ENCODE measurements at regions not wholly inside any gene's neighbourhood (a gene's known extent, or its start where the extent isn't known, plus 50 kb on each side); places are given as distances from the start of the nearest gene placed in this dataset.
"Not testable (repeated sequence)": the region's sequence is repeated elsewhere in the genome, so short reads cannot be mapped to it uniquely, and the experiment has no call there.

DNA sequence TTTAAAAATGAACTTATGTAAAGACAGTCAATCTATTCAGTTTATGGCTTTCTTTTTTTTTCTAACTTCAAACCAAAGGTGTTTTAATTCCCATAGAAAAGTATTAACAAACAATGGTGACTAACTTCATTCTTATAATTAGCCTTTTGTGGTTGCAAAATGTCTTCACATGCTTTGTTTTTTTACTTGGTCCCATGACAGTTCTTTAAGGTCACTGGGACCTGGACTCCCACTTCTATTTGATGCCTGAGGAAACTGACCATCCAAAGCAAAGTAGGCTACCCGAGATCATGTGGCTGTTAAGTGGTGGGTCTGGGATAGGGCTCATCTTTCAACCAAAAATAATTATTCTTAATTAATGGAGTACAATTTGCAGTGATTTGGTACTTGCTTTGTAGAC is 74.6 kb upstream of the CDC42EP3 start:
- H3K4me3 Mint-ChIP-seq, H3K27me3 Mint-ChIP-seq: not testable (repeated sequence)

DNA sequence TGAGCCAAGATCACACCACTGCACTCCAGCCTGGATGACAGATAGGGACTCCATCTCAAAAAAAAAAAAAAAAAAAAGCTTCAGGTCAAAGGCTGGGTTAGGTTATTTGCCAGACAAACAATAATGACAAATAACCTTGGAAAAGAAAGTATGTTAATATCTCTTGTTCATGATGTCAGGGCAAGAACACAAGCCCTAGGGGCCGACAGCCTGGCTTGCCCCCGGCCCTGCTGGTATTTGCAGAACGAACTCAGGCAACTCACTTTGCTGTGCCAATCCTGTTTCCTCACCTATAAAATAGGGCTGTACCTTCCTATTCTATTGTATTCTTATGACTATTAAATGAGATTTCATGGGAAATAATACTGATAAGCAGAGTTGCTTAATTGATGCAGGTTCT is 75.4 kb upstream of the CDC42EP3 start:
- no peaks in the 10 kb centered on the region for H3K9me3 Mint-ChIP-seq
- ATAC-seq (no peak), DNase-seq (ENCODE audit: low spot score) (no peak)
- H3K4me3 Mint-ChIP-seq, result no peak overlapping the region
- H3K4me1 Mint-ChIP-seq (ENCODE audit: low read depth in 2 of 2), result peaks cover 0 to 6% of the 10 kb centered on the region in 2 donors
- peaks cover 0 to 2% of the 10 kb centered on the region in 2 donors for H3K27me3 Mint-ChIP-seq
- no peaks in the 10 kb centered on the region for H3K36me3 Mint-ChIP-seq
- H3K27ac Mint-ChIP-seq, result no peak overlapping the region

More for the DNA sequence above, 74.6 kb upstream of the CDC42EP3 start:
- not testable (repeated sequence) for H3K27ac Mint-ChIP-seq; H3K36me3 Mint-ChIP-seq; ATAC-seq; DNase-seq (ENCODE audit: low spot score); H3K9me3 Mint-ChIP-seq; H3K4me1 Mint-ChIP-seq (ENCODE audit: low read depth in 2 of 2)

DNA sequence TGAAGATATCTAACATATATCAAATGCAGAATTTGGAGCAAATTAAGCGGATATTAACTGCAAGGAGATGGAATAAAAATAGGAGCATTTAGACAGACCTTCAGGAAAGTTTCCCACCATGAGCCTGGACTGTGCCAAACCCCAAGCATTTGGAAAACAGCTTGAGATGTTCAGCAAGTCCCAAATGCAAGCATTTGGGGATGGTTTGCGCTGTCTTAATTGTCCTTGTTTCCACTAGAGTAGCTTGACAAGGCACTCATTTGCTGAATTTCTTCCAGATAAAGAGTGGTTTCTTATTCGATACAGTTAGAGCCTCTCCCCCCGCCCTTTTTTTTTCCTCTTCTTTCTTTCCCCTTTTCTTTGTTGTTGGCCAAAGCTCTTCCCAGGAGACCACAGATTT is 77.1 kb upstream of the CDC42EP3 start:
- Mint-ChIP-seq H3K4me3 (no peak overlapping the region), H3K27ac (no peak overlapping the region), H3K4me1 (ENCODE audit: low read depth in 2 of 2) (peaks cover 0 to 4% of the 10 kb centered on the region in 2 donors), H3K36me3 (no peaks in the 10 kb centered on the region), H3K9me3 (no peaks in the 10 kb centered on the region), H3K27me3 (no peaks in the 10 kb centered on the region)
- no peak for ATAC-seq
- DNase-seq (ENCODE audit: low spot score), result no peak

DNA sequence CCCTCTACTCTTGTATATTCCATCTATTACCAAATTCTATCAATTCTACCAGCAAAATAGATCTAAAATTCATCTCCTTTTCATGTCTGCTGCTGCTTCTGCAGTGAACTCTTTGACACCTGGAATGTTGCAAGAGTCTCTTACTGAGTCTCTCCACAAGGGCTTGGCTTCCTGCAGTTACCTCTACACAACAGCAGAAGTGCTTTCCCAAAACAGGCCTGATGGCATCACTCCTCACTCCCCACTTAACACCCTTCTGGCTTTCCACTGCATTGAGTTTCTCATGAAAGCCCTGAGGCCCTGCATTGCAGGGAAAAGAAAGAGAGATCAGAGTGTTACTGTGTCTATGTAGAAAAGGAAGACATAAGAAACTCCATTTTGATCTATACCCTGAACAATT is 78.8 kb upstream of the CDC42EP3 start:
- H3K36me3 Mint-ChIP-seq; H3K4me3 Mint-ChIP-seq; H3K4me1 Mint-ChIP-seq (ENCODE audit: low read depth in 2 of 2); H3K9me3 Mint-ChIP-seq; ATAC-seq; DNase-seq (ENCODE audit: low spot score); H3K27ac Mint-ChIP-seq; H3K27me3 Mint-ChIP-seq: not testable (repeated sequence)

DNA sequence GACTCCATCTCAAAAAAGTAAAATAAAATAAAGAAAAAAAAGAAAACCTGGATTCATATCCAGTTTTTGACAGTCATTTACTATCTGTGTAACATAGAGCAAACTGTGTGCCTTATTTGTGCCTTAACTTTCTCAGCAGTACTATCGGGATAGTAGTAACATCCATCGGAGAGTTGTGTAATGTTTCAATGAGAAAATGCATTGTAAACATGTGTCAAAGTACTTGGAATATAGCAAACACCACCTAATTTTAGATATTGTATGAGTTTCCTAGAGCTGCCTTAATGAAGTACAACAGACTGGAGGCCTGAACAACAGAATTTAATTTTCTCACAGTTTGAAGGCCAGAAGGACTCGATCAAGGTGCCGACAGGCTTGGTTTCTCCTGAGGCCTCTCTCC is 81.3 kb upstream of the CDC42EP3 start:
- H3K4me1 Mint-ChIP-seq (ENCODE audit: low read depth in 2 of 2), result peaks cover 0 to 4% of the 10 kb centered on the region in 2 donors
- DNase-seq (ENCODE audit: low spot score) (no peak), ATAC-seq (no peak)
- no peak overlapping the region for H3K27ac Mint-ChIP-seq
- no peak overlapping the region for H3K4me3 Mint-ChIP-seq
- H3K36me3 Mint-ChIP-seq, result no peaks in the 10 kb centered on the region
- no peaks in the 10 kb centered on the region for H3K27me3 Mint-ChIP-seq
- no peaks in the 10 kb centered on the region for H3K9me3 Mint-ChIP-seq

DNA sequence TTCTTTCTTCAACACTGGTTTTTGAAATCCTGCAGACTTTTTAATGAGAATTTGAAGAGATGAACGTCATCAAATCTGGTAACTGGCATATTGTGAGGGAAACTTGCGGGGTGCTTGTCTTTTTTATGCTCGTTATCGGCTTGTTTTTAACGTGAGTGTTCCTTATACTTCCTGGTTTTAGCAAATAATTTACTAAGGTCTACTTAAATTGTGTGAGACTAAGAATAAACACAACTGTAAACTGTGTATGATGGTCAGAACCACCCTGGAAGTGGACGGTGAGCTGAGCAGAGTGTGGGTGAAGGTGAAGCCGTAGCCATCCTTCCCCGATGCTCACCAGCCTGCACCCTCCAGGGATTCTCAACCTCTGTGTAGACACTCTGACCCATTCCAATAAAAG is 82.3 kb upstream of the CDC42EP3 start:
- H3K4me1 Mint-ChIP-seq (ENCODE audit: low read depth in 2 of 2), result peaks cover 0 to 4% of the 10 kb centered on the region in 2 donors
- H3K27ac Mint-ChIP-seq, result no peak overlapping the region
- H3K4me3 Mint-ChIP-seq, result no peak overlapping the region
- H3K9me3 Mint-ChIP-seq, result no peaks in the 10 kb centered on the region
- H3K36me3 Mint-ChIP-seq, result no peaks in the 10 kb centered on the region
- H3K27me3 Mint-ChIP-seq, result no peaks in the 10 kb centered on the region
- no peak for ATAC-seq
- DNase-seq (ENCODE audit: low spot score), result no peak

DNA sequence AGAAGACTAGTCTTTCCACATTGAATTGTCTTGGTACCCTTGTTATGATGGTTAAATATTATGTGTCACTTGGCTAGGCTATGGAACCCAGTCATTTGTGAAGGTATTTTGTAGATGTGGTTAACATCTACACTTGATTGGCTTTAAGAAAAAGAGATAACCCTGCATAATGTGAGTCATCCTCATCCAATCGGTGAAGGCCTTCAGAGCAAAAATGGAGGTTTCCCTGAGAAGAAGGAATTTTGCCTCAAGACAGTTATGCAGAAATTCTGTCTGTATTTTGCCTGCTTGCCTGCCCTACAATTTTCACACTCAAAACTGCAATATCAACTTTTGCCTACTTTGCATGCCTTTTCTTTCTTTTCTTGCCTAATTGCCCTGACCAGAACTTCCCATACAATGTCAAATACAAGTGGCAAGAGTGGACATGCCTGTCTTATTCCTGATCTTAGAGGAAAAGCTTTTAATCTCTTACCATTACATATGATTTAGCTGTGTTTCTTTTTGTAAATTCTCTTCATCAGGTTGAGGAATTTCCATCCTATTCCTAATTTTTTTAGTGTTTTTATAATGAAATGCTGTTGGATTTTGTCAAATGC is 84.6 kb upstream of the CDC42EP3 start:
- not testable (repeated sequence) for H3K4me3 Mint-ChIP-seq

DNA sequence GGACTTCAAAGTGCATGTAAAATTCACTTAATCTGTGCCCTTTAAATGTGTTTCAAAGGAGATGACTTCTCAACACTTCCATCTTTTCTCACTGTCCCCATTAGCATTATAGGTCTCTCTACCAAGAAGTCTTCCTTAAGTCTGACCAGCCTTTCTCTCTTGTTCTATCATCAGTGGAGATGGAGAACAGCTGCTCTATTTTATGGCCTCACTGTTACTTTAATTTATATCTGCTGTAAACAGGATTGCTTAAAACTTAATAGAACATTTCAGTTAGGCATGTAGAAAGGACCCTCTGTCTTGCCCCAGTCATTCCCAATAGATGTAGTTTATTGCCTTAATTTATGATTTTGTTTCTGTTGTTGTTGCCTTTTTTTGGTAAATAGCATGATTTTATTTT is 86.0 kb upstream of the CDC42EP3 start:
- not testable (repeated sequence) for H3K27me3 Mint-ChIP-seq; H3K4me1 Mint-ChIP-seq (ENCODE audit: low read depth in 2 of 2); H3K9me3 Mint-ChIP-seq; H3K27ac Mint-ChIP-seq; H3K4me3 Mint-ChIP-seq; ATAC-seq; H3K36me3 Mint-ChIP-seq; DNase-seq (ENCODE audit: low spot score)

More for the DNA sequence above, 84.6 kb upstream of the CDC42EP3 start:
- H3K4me1 Mint-ChIP-seq (ENCODE audit: low read depth in 2 of 2); H3K36me3 Mint-ChIP-seq; H3K27ac Mint-ChIP-seq; H3K9me3 Mint-ChIP-seq; DNase-seq (ENCODE audit: low spot score); H3K27me3 Mint-ChIP-seq; ATAC-seq: not testable (repeated sequence)

DNA sequence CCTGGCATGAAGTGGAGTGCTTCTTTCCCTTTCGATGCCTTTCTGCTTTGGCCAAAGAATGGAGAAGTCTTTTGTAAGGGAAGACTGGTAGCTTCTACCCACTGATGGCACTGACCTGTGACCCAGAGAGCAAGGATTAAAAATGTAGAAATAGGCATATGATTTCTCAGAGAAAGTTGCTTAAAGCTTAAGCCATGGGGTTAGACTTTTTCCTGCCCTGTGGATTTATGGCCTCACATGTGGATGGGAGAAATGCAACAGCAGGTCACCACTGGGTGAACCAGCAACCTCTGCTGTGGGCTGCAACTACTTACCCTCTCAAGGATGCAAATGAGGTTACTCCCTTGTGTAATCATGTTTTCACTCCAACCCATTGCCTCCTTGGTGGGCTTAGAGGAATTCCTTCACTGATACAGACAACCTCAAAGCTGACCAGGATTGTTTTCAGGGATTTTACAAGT is 86.7 kb upstream of the CDC42EP3 start:
- not testable (repeated sequence) for ATAC-seq; H3K9me3 Mint-ChIP-seq; H3K27me3 Mint-ChIP-seq; H3K36me3 Mint-ChIP-seq; H3K4me1 Mint-ChIP-seq (ENCODE audit: low read depth in 2 of 2); DNase-seq (ENCODE audit: low spot score); H3K4me3 Mint-ChIP-seq; H3K27ac Mint-ChIP-seq

DNA sequence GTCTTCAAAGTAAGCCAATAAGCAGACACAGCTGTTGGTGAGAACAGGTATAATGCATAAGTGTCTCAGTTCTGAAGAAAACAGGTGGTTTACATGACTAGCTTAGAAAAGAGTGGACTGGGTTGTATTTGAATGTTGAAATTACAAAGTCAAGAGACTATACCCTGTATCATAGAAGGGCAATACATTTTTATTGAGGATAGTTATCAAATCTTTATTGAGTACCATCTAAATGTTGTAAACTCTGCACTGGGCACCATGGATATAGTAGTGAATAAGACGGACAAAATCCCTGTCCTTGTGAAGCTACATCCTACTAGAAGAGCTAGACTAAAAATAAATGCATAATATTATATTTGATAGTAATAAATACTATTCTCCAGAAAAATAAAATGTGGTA is 88.5 kb upstream of the CDC42EP3 start:
- H3K4me3 Mint-ChIP-seq; ATAC-seq; H3K27ac Mint-ChIP-seq; DNase-seq (ENCODE audit: low spot score); H3K4me1 Mint-ChIP-seq (ENCODE audit: low read depth in 2 of 2); H3K27me3 Mint-ChIP-seq; H3K9me3 Mint-ChIP-seq; H3K36me3 Mint-ChIP-seq: not testable (repeated sequence)

DNA sequence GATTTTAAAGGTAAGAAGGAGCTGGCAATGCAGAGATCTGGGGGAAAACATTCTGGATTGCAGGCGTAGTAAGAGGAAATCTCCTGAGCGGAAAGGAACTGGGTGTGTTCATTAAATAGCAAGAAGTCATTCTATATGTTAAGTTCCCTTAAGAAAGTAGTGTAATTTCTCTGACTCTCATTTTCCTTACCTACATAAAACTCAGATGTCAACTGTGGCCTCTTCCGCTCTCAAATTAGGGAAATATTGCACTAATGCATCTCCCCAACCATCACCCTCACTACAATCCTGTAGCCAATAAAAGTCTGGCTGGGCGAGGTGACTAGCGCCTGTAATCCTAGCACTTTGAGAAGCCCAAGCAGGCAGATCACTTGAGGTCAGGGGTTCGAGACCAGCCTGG is 89.0 kb upstream of the CDC42EP3 start:
- no peak overlapping the region for H3K27ac Mint-ChIP-seq
- H3K4me1 Mint-ChIP-seq (ENCODE audit: low read depth in 2 of 2), result peaks cover 0 to 9% of the 10 kb centered on the region in 2 donors

DNA sequence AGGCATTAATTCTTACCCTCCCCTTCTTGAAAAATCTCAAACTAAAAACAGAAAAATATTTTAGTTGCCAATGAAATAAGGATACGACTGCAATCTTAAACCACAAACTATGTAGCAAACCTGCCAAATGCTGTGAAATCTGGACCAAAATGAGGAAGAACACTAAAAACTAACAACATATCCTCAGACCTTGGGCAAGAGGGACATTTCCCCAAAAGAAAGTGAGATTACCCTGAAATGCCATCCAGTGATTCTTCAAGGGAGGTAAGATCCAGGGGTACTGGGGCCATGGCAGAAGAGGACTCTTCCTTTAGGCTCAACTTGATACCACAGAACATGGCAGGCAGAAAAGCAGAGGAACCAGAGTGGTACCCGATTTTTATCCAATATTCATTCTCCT is 90.8 kb upstream of the CDC42EP3 start:
- not testable (repeated sequence) for ATAC-seq; H3K27me3 Mint-ChIP-seq; H3K4me1 Mint-ChIP-seq (ENCODE audit: low read depth in 2 of 2); DNase-seq (ENCODE audit: low spot score); H3K4me3 Mint-ChIP-seq; H3K36me3 Mint-ChIP-seq; H3K9me3 Mint-ChIP-seq
- H3K27ac Mint-ChIP-seq, result peak overlapping the region in 1 of 2 donors; percentile 8

More for the DNA sequence above, 89.0 kb upstream of the CDC42EP3 start:
- no peaks in the 10 kb centered on the region for H3K36me3 Mint-ChIP-seq
- ATAC-seq (no peak), DNase-seq (ENCODE audit: low spot score) (no peak)
- H3K4me3 Mint-ChIP-seq, result no peak overlapping the region
- no peaks in the 10 kb centered on the region for H3K9me3 Mint-ChIP-seq
- H3K27me3 Mint-ChIP-seq, result peaks cover 0 to 9% of the 10 kb centered on the region in 2 donors

DNA sequence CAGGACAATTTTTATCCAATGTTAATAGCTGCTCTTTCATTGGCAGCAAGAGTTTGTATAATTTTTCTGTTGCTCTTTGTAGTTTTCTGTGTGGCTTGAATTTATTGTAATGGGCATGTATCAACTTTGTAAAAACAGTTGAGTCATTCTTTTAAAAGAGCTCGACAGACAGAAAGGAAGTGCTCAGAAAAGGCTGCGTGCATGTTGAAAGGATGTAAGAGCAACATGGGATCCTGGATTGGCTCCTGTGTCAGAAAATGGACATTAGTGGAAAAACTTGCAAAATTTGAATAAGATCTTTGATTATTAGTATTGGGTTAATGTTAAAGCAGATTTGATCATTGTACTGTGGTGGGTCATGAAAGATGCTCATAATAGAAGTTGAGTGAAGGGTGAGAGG is 93.3 kb upstream of the CDC42EP3 start:
- H3K4me3 Mint-ChIP-seq, result no peak overlapping the region
- peaks cover 7 to 19% of the 10 kb centered on the region in 2 donors for H3K4me1 Mint-ChIP-seq (ENCODE audit: low read depth in 2 of 2)
- DNase-seq (ENCODE audit: low spot score) (no peak), ATAC-seq (no peak)
- no peaks in the 10 kb centered on the region for H3K36me3 Mint-ChIP-seq
- no peak overlapping the region for H3K27ac Mint-ChIP-seq
- no peaks in the 10 kb centered on the region for H3K9me3 Mint-ChIP-seq
- peaks cover 2 to 9% of the 10 kb centered on the region in 2 donors for H3K27me3 Mint-ChIP-seq

DNA sequence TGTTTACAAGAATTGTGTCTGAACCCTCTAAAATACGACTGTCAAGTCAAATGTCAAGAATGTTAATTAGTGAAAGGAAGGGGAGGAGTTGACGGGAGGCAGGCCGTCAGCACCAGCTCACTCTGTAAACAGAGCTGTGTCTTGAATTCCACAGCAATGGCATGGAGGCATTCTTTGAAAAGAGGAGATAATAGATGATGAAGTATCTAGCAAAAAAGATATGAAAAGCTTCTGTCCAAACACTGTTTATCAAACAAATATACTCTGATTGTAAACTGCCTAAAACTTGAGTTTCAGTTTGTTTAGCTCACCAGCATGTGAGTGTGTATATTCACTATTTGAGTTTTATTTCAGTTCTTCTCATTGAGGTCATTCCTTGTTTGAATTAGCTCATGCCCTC is 94.7 kb upstream of the CDC42EP3 start:
- Mint-ChIP-seq H3K36me3 (no peaks in the 10 kb centered on the region), H3K27ac (no peak overlapping the region), H3K4me3 (no peak overlapping the region), H3K4me1 (ENCODE audit: low read depth in 2 of 2) (peaks cover 7 to 19% of the 10 kb centered on the region in 2 donors), H3K27me3 (peaks cover 2 to 9% of the 10 kb centered on the region in 2 donors), H3K9me3 (no peaks in the 10 kb centered on the region)
- ATAC-seq, result no peak
- no peak for DNase-seq (ENCODE audit: low spot score)

DNA sequence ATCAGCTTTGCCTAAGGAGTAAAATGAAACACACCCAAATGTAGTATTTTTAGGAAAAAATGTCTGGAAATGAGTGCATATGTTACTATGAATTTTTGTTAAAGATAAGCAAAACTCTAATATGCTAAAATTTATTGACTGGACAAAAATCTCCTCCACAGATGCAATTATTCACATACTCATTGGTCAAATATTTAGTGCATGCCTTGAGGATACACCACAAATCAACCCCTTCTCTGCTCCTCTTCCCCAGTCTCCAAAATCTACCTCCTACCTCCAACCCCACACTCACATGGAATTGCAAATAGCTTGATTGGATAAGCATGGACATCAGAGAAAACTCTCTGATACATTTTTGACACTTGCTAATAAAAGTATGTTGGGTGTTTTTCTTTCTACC is 95.6 kb upstream of the CDC42EP3 start:
- H3K36me3 Mint-ChIP-seq, result no peaks in the 10 kb centered on the region
- H3K27me3 Mint-ChIP-seq, result peaks cover under 1 to 2% of the 10 kb centered on the region in 2 donors
- no peak overlapping the region for H3K27ac Mint-ChIP-seq
- ATAC-seq (no peak), DNase-seq (ENCODE audit: low spot score) (no peak)
- no peak overlapping the region for H3K4me3 Mint-ChIP-seq
- no peaks in the 10 kb centered on the region for H3K9me3 Mint-ChIP-seq
- H3K4me1 Mint-ChIP-seq (ENCODE audit: low read depth in 2 of 2), result peaks cover 9 to 11% of the 10 kb centered on the region in 2 donors

Measured in natural killer cell treated with Interleukin-12 subunit alpha and Interleukin-12 subunit beta and Interleukin-15 and Interleukin-18, amount 100 ng/mL, for 72 hours (primary cell).